SK-N-SH treated with all-trans-retinoic acid at 6 μM for 48 hours (cell line): ENCODE measurements at regions not wholly inside any gene's neighbourhood (a gene's known extent, or its start where the extent isn't known, plus 50 kb on each side); places are given as distances from the start of the nearest gene placed in this dataset.

Experiments
- ARNTL ChIP-seq: fragments of 450-650 bp; formaldehyde crosslinking; IDR thresholded peaks from 2 replicates; pipeline ENCODE4 v1.5.0; 2020; ENCODE audit warnings: low read depth, mild to moderate bottlenecking, moderate library complexity, borderline replicate concordance
- BACH2 ChIP-seq: fragments of 250-450 bp; sonication (Bioruptor Pico); IDR thresholded peaks from 2 replicates; pipeline ENCODE4 v1.9.0; 2021; ENCODE audit warnings: mild to moderate bottlenecking, borderline replicate concordance
- GLIS3 ChIP-seq: fragments of 250-450 bp; sonication (Bioruptor Pico); IDR thresholded peaks from 2 replicates; pipeline ENCODE4 v1.5.0; 2020; ENCODE audit warnings: mild to moderate bottlenecking, moderate library complexity
- ISL1 ChIP-seq: fragments of 250-450 bp; sonication (Bioruptor Pico); IDR thresholded peaks from 2 replicates; pipeline ENCODE4 v2.1.2; 2022; ENCODE audit warnings: mild to moderate bottlenecking, moderate library complexity
- OSR1 ChIP-seq: fragments of 250-450 bp; sonication (Bioruptor Pico); IDR thresholded peaks from 2 replicates; pipeline ENCODE4 v1.8.0; 2022; ENCODE audit warnings: moderate library complexity, mild to moderate bottlenecking, inconsistent platforms
- ZFP3 ChIP-seq: fragments of 250-450 bp; sonication (Bioruptor Pico); IDR thresholded peaks from 2 replicates; pipeline ENCODE4 v1.5.0; 2020; ENCODE audit warnings: mild to moderate bottlenecking, moderate library complexity
- ZFP30 ChIP-seq: fragments of 450-650 bp; formaldehyde crosslinking; IDR thresholded peaks from 2 replicates; pipeline ENCODE4 v1.5.0; 2022; ENCODE audit warnings: mild to moderate bottlenecking, moderate library complexity
- ZNF70 ChIP-seq: fragments of 450-650 bp; formaldehyde crosslinking; IDR thresholded peaks from 2 replicates; pipeline ENCODE4 v1.5.0; 2020; ENCODE audit warnings: mild to moderate bottlenecking, moderate library complexity

DNA sequence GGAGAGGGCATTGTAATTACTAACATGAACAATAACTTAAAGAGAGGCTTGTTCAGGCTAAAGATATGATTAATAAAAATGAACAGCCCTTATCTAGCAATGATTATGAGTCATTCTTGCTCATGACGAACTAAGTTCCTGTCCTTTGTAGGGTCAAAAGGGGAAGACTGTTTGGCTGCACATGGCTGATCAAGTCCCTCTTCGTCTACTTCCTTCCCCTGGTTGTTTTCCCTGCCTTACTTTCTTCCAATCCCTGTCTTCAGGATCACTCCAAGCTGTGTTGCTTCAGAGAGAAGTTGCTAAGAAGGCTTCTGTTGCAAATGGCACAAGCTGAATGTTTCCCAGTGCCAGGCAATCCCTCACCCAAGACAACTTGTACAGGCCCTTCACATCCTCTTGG lies 115.0 kb upstream of the HS3ST1 start:
- no peak for TF ChIP-seq GLIS3 (CRISPR knock-in tag)
- no peak for TF ChIP-seq ZFP3 (CRISPR knock-in tag)
- no peak for TF ChIP-seq OSR1 (CRISPR knock-in tag)
- TF ChIP-seq ISL1 (CRISPR knock-in tag) = no peak
- no peak for TF ChIP-seq ARNTL (CRISPR knock-in tag)
- TF ChIP-seq ZNF70 (CRISPR knock-in tag) = no peak
- TF ChIP-seq ZFP30 (CRISPR knock-in tag) = no peak
- no peak for TF ChIP-seq BACH2 (CRISPR knock-in tag)
